Astrocyte (in vitro differentiated cells and primary cell): ENCODE measurements at regions not wholly inside any gene's neighbourhood (a gene's known extent, or its start where the extent isn't known, plus 50 kb on each side); places are given as distances from the start of the nearest gene placed in this dataset.

ENCODE experiments used
- DNase-seq: peaks from one replicate; pipeline ENCODE4 v3.0.0-alpha.2; 2010; ENCODE audit warnings: low read depth
- FAIRE-seq: peaks from 2 replicates; lab custom pipeline; 2011; peaks lifted over from hg19 to GRCh38; lab: Jason Lieb, UNC
- H2AFZ ChIP-seq: 2 replicates; pipeline ENCODE4 v1.6.0; 2012; ENCODE audit warnings: low read depth, low read length, inconsistent platforms
- H3K27ac ChIP-seq: 2 replicates; pipeline ENCODE4 v1.5.1; 2011; ENCODE audit warnings: low read depth, low read length, inconsistent platforms
- H3K27me3 ChIP-seq: 2 replicates; pipeline ENCODE4 v1.6.0; 2011; ENCODE audit warnings: low read length, inconsistent platforms; ENCODE audit not compliant: insufficient read depth
- H3K36me3 ChIP-seq: 2 replicates; pipeline ENCODE4 v1.5.1; 2011; ENCODE audit warnings: low read length, inconsistent platforms; ENCODE audit not compliant: insufficient read depth
- H3K4me1 ChIP-seq: 2 replicates; pipeline ENCODE4 v1.5.1; 2011; ENCODE audit warnings: low read length, inconsistent platforms; ENCODE audit not compliant: insufficient read depth
- H3K4me2 ChIP-seq: 2 replicates; pipeline ENCODE4 v1.6.0; 2012; ENCODE audit warnings: low read length, inconsistent platforms
- H3K4me3 ChIP-seq: 2 replicates; pipeline ENCODE4 v1.5.1; 2011; ENCODE audit warnings: low read depth, mild to moderate bottlenecking, low read length, inconsistent platforms; ENCODE audit not compliant: insufficient read depth
- H3K79me2 ChIP-seq: 2 replicates; pipeline ENCODE4 v1.6.0; 2012; ENCODE audit warnings: mild to moderate bottlenecking, low read length, inconsistent platforms; ENCODE audit not compliant: insufficient read depth
- H3K9ac ChIP-seq: 2 replicates; pipeline ENCODE4 v1.6.0; 2012; ENCODE audit warnings: mild to moderate bottlenecking, low read length, inconsistent platforms
- H3K9me3 ChIP-seq: 2 replicates; pipeline ENCODE4 v1.5.1; 2012; ENCODE audit warnings: low read depth, mild to moderate bottlenecking, low read length, inconsistent platforms; ENCODE audit not compliant: insufficient read depth
- H4K20me1 ChIP-seq: 2 replicates; pipeline ENCODE4 v1.6.0; 2012; ENCODE audit warnings: low read length, inconsistent platforms; ENCODE audit not compliant: insufficient read depth
- H3K27ac Mint-ChIP-seq: one replicate; pipeline ENCODE4 v1.8.0; 2021; ENCODE audit warnings: mild to moderate bottlenecking, mixed read lengths; ENCODE audit not compliant: unreplicated experiment
- H3K27me3 Mint-ChIP-seq: one replicate; pipeline ENCODE4 v1.8.0; 2021; ENCODE audit warnings: low read depth, mixed read lengths; ENCODE audit not compliant: unreplicated experiment
- H3K36me3 Mint-ChIP-seq: one replicate; pipeline ENCODE4 v1.8.0; 2021; ENCODE audit warnings: low read depth, mixed read lengths; ENCODE audit not compliant: unreplicated experiment
- H3K4me1 Mint-ChIP-seq: one replicate; pipeline ENCODE4 v1.8.0; 2021; ENCODE audit warnings: low read depth, mixed read lengths; ENCODE audit not compliant: unreplicated experiment
- H3K4me3 Mint-ChIP-seq: one replicate; pipeline ENCODE4 v1.8.0; 2021; ENCODE audit warnings: mild to moderate bottlenecking, moderate library complexity, mixed read lengths; ENCODE audit not compliant: unreplicated experiment
- H3K9me3 Mint-ChIP-seq: one replicate; pipeline ENCODE4 v1.8.0; 2021; ENCODE audit warnings: mild to moderate bottlenecking, mixed read lengths; ENCODE audit not compliant: unreplicated experiment
- EZH2 ChIP-seq: IDR thresholded peaks from 2 replicates; pipeline ENCODE4 v1.6.1; 2012; ENCODE audit warnings: mild to moderate bottlenecking, low read length, inconsistent platforms; ENCODE audit not compliant: insufficient read depth
- TF ChIP-seq, protein P1 (sequence below): IDR thresholded peaks from 2 replicates; pipeline ENCODE4 v1.5.1; 2011; ENCODE audit warnings: low read depth, mild to moderate bottlenecking, inconsistent platforms, low read length, moderate library complexity; ENCODE audit not compliant: insufficient read depth

DNA sequence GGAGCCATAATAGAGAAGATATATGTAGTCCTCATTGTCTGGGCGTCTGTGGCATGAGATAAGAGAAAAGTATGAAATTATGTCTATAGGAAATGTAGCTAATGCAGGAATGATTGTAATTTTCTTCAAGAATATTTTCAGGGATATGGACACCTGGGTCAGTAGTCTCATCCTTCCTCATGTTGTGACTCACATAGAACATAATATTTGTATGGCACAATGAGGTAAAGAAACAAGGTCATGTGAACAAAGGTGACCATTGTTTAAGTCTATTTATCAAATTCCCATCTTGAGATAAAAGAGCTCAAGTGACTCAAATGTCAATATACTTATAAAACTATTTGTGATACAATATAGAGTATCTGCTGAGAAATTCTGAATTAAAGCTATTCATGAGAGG, 345.5 kb upstream of the ROBO1 start:
- H3K4me3 Mint-ChIP-seq: no peak overlapping the region
- TF ChIP-seq, protein P1, sequence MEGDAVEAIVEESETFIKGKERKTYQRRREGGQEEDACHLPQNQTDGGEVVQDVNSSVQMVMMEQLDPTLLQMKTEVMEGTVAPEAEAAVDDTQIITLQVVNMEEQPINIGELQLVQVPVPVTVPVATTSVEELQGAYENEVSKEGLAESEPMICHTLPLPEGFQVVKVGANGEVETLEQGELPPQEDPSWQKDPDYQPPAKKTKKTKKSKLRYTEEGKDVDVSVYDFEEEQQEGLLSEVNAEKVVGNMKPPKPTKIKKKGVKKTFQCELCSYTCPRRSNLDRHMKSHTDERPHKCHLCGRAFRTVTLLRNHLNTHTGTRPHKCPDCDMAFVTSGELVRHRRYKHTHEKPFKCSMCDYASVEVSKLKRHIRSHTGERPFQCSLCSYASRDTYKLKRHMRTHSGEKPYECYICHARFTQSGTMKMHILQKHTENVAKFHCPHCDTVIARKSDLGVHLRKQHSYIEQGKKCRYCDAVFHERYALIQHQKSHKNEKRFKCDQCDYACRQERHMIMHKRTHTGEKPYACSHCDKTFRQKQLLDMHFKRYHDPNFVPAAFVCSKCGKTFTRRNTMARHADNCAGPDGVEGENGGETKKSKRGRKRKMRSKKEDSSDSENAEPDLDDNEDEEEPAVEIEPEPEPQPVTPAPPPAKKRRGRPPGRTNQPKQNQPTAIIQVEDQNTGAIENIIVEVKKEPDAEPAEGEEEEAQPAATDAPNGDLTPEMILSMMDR: no peak
- no peak for TF ChIP-seq EZH2
- H3K27ac Mint-ChIP-seq: no peak overlapping the region
- H3K36me3 Mint-ChIP-seq: no peaks in the 10 kb centered on the region
- H3K36me3 ChIP-seq: no peaks in the 10 kb centered on the region
- H3K4me3 ChIP-seq: no peak overlapping the region
- no peak overlapping the region for H3K4me2 ChIP-seq
- no peaks in the 10 kb centered on the region for H4K20me1 ChIP-seq
- no peaks in the 10 kb centered on the region for H3K4me1 Mint-ChIP-seq
- no peaks in the 10 kb centered on the region for H3K9me3 ChIP-seq
- no peak overlapping the region for H2AFZ ChIP-seq
- H3K27me3 Mint-ChIP-seq: no peaks in the 10 kb centered on the region
- no peaks in the 10 kb centered on the region for H3K4me1 ChIP-seq
- H3K9me3 Mint-ChIP-seq: no peaks in the 10 kb centered on the region
- H3K27ac ChIP-seq: no peak overlapping the region
- no peaks in the 10 kb centered on the region for H3K79me2 ChIP-seq
- H3K27me3 ChIP-seq: no peaks in the 10 kb centered on the region
- DNase-seq: no peak
- no peak overlapping the region for H3K9ac ChIP-seq
- no peak for FAIRE-seq

GRCh38 chr3:80099559-80100066, 331.8 kb upstream of the ROBO1 start:
- Histone ChIP-seq H3K4me2 (no peak overlapping the region), H3K9me3 (no peaks in the 10 kb centered on the region), H3K36me3 (no peaks in the 10 kb centered on the region), H4K20me1 (no peaks in the 10 kb centered on the region), H3K4me1 (no peaks in the 10 kb centered on the region), H3K27me3 (no peaks in the 10 kb centered on the region), H3K4me3 (no peak overlapping the region), H3K9ac (no peak overlapping the region), H2AFZ (no peak overlapping the region), H3K79me2 (no peaks in the 10 kb centered on the region), H3K27ac (no peak overlapping the region)
- H3K4me3 Mint-ChIP-seq: no peak overlapping the region
- no peaks in the 10 kb centered on the region for H3K27me3 Mint-ChIP-seq
- TF ChIP-seq, protein P1: no peak
- TF ChIP-seq EZH2: no peak
- H3K4me1 Mint-ChIP-seq: no peaks in the 10 kb centered on the region
- H3K36me3 Mint-ChIP-seq: no peaks in the 10 kb centered on the region
- H3K9me3 Mint-ChIP-seq: no peaks in the 10 kb centered on the region
- no peak overlapping the region for H3K27ac Mint-ChIP-seq
- no peak for FAIRE-seq
- no peak for DNase-seq

DNA sequence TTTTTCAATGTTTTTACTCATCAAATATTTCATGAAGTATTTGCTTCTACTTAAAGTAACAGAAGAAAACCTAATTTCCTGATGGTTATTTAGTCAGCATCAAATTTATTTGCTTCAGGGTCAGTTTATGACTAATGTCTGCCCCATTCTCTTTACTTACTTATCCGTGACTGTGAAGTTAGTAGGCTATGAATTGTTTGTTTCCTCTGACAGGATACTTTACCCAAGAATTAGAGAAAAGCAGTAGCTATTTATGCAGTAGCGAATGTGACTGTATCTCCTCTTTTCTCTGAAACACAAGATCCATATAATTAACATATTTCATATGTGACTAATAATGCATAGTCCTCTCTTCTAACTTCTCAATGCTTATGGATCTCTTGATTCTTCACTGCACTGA, 329.9 kb upstream of the ROBO1 start:
- no peak for TF ChIP-seq EZH2
- TF ChIP-seq, protein P1: no peak
- Histone ChIP-seq H3K4me3 (no peak overlapping the region), H2AFZ (no peak overlapping the region), H3K27me3 (no peaks in the 10 kb centered on the region), H3K9ac (no peak overlapping the region), H3K4me2 (no peak overlapping the region), H3K36me3 (no peaks in the 10 kb centered on the region), H3K27ac (no peak overlapping the region), H3K4me1 (no peaks in the 10 kb centered on the region), H3K79me2 (no peaks in the 10 kb centered on the region), H4K20me1 (no peaks in the 10 kb centered on the region), H3K9me3 (no peaks in the 10 kb centered on the region)
- no peaks in the 10 kb centered on the region for H3K27me3 Mint-ChIP-seq
- peak overlapping the region; percentile 26 for H3K27ac Mint-ChIP-seq
- FAIRE-seq (no peak), DNase-seq (peak; percentile 7)
- H3K9me3 Mint-ChIP-seq: no peaks in the 10 kb centered on the region
- no peak overlapping the region for H3K4me3 Mint-ChIP-seq
- no peaks in the 10 kb centered on the region for H3K36me3 Mint-ChIP-seq
- no peaks in the 10 kb centered on the region for H3K4me1 Mint-ChIP-seq
